Stimulated activated CD4-positive, alpha-beta T cell treated with anti-CD3 and anti-CD28 coated beads, Interleukin-15, amount 100 ng/mL, for 48 hours (primary cell): ENCODE measurements at regions not wholly inside any gene's neighbourhood (a gene's known extent, or its start where the extent isn't known, plus 50 kb on each side); places are given as distances from the start of the nearest gene placed in this dataset.

Source experiments
- DNase-seq, 2 donors: peaks; one replicate each; pipeline ENCODE4 v3.0.0-alpha.2; 2020; ENCODE audit warnings: low read depth in 2 of 2

- no peak for DNase-seq
Observed at GRCh38 chr18:2354292-2354691, 217.0 kb downstream of the METTL4 start.

GRCh38 chr18:2356906-2357305 is 214.4 kb downstream of the METTL4 start:
- DNase-seq, result no peak

GRCh38 chr18:2360861-2361260 is 210.4 kb downstream of the METTL4 start:
- no peak for DNase-seq

- no peak for DNase-seq
Observed at GRCh38 chr18:2368102-2368501, 203.2 kb downstream of the METTL4 start.

- no peak for DNase-seq
Observed at GRCh38 chr18:2376707-2377106, 194.6 kb downstream of the METTL4 start.

GRCh38 chr18:2380101-2380500 is 191.2 kb downstream of the METTL4 start:
- no peak for DNase-seq

GRCh38 chr18:2381539-2381938 is 189.8 kb downstream of the METTL4 start:
- no peak for DNase-seq

- DNase-seq, result no peak
Observed at GRCh38 chr18:2387588-2387987, 183.7 kb downstream of the METTL4 start.

- no peak for DNase-seq
Observed at GRCh38 chr18:2390158-2390557, 181.1 kb downstream of the METTL4 start.

- no peak for DNase-seq
Observed at GRCh38 chr18:2391470-2391869, 179.8 kb downstream of the METTL4 start.

- no peak for DNase-seq
Observed at GRCh38 chr18:2392446-2392845, 178.9 kb downstream of the METTL4 start.

GRCh38 chr18:2394684-2395083 is 176.6 kb downstream of the METTL4 start:
- no peak for DNase-seq

GRCh38 chr18:2395427-2396161 is 175.7 kb downstream of the METTL4 start:
- no peak for DNase-seq

- DNase-seq, result no peak
Observed at GRCh38 chr18:2396162-2396505, 175.2 kb downstream of the METTL4 start.

- no peak for DNase-seq
Observed at GRCh38 chr18:2400701-2401196, 170.6 kb downstream of the METTL4 start.

GRCh38 chr18:2402084-2402483 is 169.2 kb downstream of the METTL4 start:
- DNase-seq, result no peak

GRCh38 chr18:2406544-2406943 is 164.8 kb downstream of the METTL4 start:
- DNase-seq, result no peak

GRCh38 chr18:2407961-2408360 is 163.3 kb downstream of the METTL4 start:
- DNase-seq, result no peak

GRCh38 chr18:2409906-2410305 is 161.4 kb downstream of the METTL4 start:
- DNase-seq, result no peak

GRCh38 chr18:2410688-2411087 is 160.6 kb downstream of the METTL4 start:
- DNase-seq, result no peak

- no peak for DNase-seq
Observed at GRCh38 chr18:2411381-2411960, 159.8 kb downstream of the METTL4 start.

- no peak for DNase-seq
Observed at GRCh38 chr18:2412281-2412680, 159.0 kb downstream of the METTL4 start.

- no peak for DNase-seq
Observed at GRCh38 chr18:2412996-2413751, 158.1 kb downstream of the METTL4 start.
